Erythroblast (primary cell): ENCODE measurements at regions not wholly inside any gene's neighbourhood (a gene's known extent, or its start where the extent isn't known, plus 50 kb on each side); places are given as distances from the start of the nearest gene placed in this dataset.

Experiments used
- GATA1 ChIP-seq: IDR thresholded peaks from 2 replicates; pipeline ENCODE4 v1.6.1; 2011; ENCODE audit warnings: low read depth, mild to moderate bottlenecking, control low read depth, low read length, moderate library complexity
- POLR2A ChIP-seq: IDR thresholded peaks from 2 replicates; pipeline ENCODE4 v1.6.1; 2011; ENCODE audit warnings: mild to moderate bottlenecking, low read length

DNA sequence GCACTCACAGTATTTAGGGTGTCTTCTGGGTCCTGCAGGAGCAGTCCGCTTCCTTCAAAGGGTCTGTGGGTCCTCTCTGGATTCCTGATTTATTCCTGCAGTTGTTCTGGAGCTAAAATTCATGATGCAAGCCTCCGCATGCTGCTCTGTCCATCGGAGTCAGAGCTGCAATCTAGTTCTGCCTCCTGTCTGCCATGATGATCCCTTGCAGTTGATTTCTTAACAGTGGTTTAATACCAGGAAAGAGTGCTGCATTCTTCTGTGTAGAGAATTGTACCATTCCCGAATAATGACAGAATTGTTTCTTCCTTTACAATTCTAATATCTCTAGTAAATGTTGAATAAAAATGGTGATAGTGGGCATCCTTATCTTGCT, 72.0 kb upstream of the B3GAT2 start:
- TF ChIP-seq GATA1 (no peak), POLR2A (no peak)
